ENCODE measurements at regions not wholly inside any gene's neighbourhood (a gene's known extent, or its start where the extent isn't known, plus 50 kb on each side); places are given as distances from the start of the nearest gene placed in this dataset.
"Not testable (repeated sequence)": the region's sequence is repeated elsewhere in the genome, so short reads cannot be mapped to it uniquely, and the experiment has no call there.

DNA sequence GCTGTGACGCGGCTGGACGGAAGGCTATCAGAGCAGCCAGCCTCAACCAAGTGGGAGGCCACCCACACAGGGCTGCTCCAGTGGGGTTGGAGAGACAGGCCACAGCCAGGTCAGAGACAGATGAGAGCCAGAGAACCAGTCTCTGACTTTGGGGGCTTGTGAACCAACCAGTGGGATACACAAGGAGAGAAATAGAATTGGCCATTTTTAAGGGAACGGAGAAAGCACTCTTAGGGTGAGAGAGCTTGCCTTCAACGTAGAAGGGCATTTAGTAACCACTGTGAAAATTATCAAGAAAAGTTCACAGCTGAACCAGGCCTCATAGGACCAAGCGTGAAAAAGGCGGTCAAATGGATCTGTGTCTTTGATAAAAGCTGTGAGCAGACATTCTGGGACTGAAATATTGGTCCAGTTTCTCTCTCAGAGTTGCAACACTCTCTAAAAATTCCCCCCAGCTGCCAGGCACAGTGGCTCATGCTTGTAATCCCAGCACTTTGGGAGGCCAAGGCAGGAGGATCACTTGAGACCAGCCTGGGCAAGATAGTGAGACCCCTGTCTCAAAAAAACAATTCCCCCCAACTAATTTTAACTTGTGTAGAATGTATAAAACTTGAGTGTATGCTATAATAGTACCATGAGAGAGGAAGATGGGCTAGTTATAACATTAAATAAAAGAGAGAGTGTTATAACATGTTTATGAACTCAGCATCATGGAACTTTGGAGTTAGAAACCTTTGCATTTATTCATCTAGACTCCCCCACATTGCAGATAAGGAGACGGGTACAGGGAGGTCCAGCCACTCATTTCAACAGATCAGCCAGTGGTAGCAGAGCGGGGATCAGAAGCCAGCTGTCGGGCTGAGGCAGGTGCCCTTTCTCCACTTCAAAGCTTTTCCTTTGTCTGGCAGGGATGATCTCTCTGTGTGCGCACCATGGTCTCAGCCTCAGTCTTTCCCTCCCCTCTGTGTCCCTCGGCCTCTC, 132.2 kb downstream of the NPIPB11 start:
- H3K27ac Mint-ChIP-seq; H3K9me3 Mint-ChIP-seq; H3K4me3 Mint-ChIP-seq; H3K36me3 Mint-ChIP-seq; DNase-seq (ENCODE audit: low spot score); H3K4me1 Mint-ChIP-seq (ENCODE audit: low read depth in 2 of 2); H3K27me3 Mint-ChIP-seq: not testable (repeated sequence)
- ATAC-seq: peak in 1 of 2 donors; percentile 33

DNA sequence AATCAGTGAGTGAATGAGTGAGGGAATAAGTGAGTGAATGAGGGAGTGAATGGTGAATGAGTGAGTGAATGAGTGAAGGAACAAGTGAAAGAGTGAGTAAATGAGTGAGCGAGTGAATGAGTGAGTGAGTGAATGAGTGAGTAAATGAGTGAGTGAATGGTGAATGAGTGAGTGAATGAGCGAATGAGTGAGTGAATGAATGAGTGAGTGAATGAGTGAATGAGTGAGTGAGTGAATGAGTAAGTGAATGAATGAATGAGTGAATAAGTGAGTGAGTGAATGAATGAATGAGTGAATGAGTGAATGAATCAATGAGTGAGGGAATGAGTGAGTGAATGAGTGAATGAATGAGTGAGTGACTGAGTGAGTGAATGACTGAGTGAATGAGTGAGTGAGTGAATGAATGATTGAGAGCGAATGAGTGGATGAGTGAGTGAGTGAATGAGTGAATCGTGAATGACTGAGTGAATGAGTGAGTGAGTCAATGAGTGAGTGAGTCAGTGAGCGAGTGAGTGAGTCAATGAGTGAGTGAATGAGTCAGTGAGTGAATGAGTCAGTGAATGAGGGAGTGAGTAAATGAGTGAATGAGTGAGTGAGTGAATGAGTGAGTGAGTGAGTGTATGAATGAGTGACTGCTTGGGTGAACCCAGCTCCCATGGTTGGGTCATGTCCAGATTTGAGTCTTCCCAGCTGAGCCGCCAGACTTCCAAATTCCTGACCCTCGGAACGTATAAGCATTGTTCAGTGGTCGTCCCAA, 133.0 kb downstream of the NPIPB11 start:
- H3K27me3 Mint-ChIP-seq; H3K4me3 Mint-ChIP-seq; DNase-seq (ENCODE audit: low spot score); H3K27ac Mint-ChIP-seq; H3K9me3 Mint-ChIP-seq; H3K36me3 Mint-ChIP-seq; H3K4me1 Mint-ChIP-seq (ENCODE audit: low read depth in 2 of 2): not testable (repeated sequence)
- ATAC-seq: peak; percentile 63 to 86

DNA sequence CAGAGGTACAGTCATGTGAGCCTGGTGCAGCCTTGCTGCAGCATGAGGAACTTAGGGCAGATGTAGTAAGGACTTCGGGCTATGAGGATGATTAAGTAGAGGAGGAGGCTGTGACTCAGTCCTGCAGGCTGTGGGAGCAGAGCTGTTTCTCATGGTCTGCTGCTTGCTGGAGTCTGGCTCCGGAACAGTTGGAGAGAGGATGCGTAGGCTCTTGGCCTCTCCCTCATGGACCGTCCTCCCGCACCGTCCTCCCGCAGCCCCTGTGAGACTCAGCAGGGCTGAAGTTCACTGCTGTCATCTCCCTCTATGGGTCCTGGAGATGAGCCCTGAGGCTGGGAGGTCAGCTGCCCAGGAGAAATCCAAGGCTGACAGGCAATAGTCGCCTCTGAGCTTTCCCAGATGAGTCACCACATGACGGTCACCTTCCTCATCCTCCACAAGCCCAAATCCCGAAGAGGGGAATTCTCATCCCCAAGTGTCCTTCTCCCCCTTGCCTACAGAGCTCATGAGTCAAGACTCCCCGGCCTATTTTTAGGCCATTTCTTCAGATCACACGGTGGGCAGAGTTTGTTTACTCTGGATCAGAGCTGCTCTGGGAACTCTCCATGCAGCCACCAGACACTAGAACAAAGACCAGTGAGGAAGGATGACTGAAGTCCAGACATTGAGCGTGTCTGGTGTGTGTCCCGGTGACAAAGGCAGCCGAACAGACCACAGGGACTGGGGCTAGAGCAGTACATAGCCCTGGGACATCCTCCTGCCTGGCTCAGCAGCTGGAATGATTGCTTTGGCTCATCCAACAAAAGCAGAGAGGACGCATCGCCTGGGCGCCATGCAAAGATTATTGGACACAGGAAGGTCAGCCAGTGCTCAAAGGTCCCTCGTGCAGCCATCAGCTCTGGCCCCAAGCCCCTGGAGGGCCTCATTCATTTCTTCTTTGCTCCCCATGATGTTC, 134.5 kb downstream of the NPIPB11 start:
- H3K27ac Mint-ChIP-seq: peak overlapping the region in 1 of 2 donors; percentile 24
- not testable (repeated sequence) for H3K9me3 Mint-ChIP-seq; H3K4me3 Mint-ChIP-seq; ATAC-seq; H3K27me3 Mint-ChIP-seq; H3K4me1 Mint-ChIP-seq (ENCODE audit: low read depth in 2 of 2); H3K36me3 Mint-ChIP-seq; DNase-seq (ENCODE audit: low spot score)

DNA sequence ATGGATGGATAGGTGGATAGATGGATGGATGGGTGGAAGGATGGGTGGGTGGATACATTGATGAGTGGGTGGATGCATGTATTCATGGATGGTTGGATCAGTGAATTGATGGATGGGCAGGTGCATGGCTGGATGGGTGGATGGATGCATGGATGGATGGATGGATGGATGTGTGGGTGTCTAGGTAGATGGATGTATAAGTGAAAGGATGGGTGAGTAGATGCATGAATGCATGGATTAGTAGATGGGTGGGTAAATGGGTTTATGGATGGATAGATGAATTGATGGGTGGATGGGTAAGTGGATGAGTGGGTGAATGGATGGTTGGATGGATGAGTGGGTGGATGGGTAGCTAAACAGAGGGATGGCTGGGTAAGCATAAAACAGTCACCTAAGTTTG, 135.6 kb downstream of the NPIPB11 start:
- H3K36me3 Mint-ChIP-seq; H3K9me3 Mint-ChIP-seq; ATAC-seq; H3K27me3 Mint-ChIP-seq; DNase-seq (ENCODE audit: low spot score); H3K27ac Mint-ChIP-seq; H3K4me3 Mint-ChIP-seq: not testable (repeated sequence)
- peaks cover 12 to 14% of the 10 kb centered on the region in 2 donors for H3K4me1 Mint-ChIP-seq (ENCODE audit: low read depth in 2 of 2)

DNA sequence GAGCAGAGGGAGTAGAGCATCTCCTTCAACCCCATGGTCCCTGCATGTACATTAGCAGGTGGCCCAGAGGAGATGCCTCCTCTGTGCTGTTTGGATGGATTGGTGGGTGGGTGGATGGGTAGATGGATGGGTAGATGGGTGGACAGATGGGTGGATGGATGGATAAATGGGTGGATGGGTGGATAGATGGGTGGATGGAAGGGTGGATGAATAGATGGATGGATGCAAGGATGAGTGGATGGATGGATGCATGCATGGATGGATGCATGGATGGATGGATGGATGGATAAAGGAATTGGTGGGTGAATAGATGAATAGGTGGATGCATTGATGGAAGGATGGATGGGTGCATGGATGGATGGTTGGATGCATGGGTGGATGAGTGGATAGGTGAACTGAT, 136.5 kb downstream of the NPIPB11 start:
- not testable (repeated sequence) for ATAC-seq; H3K9me3 Mint-ChIP-seq; DNase-seq (ENCODE audit: low spot score); H3K4me3 Mint-ChIP-seq; H3K27me3 Mint-ChIP-seq; H3K36me3 Mint-ChIP-seq; H3K27ac Mint-ChIP-seq
- peaks cover 12 to 14% of the 10 kb centered on the region in 2 donors for H3K4me1 Mint-ChIP-seq (ENCODE audit: low read depth in 2 of 2)

DNA sequence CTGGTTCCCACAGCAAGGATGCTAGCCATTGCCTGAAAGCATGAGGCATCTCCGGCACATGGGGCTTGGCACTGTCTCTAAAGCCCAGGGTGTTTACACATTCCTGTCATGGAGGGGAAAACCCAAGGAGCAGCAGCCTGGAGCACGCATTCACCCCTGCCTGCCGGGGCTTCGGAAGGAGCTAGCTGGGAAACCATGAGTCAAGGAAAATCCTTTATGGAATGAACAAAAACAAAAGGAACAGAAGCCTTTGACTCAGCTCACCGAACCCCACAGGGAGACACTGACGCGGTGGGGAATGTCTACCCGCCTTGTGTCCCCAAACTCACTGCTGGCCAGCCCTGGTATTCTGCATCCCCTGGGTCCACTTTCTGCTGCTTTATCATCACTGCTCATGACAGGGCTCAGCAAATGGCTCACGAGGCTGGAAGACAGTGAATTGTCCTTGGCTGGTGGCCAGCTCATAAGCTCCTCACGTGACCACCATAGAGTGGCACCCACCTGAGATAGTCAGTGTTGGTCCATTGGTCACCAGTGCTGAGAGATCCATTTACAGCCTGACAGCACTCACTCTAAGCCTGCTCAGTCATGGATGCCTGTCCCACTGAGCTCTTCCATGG, 137.2 kb downstream of the NPIPB11 start:
- H3K4me3 Mint-ChIP-seq; H3K36me3 Mint-ChIP-seq; ATAC-seq; H3K27ac Mint-ChIP-seq; DNase-seq (ENCODE audit: low spot score); H3K9me3 Mint-ChIP-seq; H3K27me3 Mint-ChIP-seq: not testable (repeated sequence)
- H3K4me1 Mint-ChIP-seq (ENCODE audit: low read depth in 2 of 2): peaks cover 12 to 14% of the 10 kb centered on the region in 2 donors

DNA sequence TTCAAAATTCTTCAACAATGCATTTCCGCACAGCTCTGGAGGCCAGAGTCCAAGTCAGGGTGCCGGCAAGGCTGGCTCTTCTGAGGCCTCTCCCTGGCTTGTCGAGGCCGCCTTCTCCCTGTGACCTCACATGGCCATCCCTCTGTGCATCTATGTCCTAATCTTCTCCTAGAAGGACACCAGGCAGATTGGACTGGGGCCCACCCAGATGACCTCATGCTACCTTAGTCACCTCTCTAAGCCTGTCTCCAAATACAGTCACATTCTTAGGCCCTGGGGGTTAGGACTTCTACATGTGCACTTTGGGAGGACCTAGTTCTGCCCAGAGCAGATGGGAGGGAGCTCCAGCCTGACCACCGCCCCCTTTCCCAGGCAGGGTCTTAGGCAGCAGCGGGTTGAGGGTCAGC, 137.7 kb downstream of the NPIPB11 start:
- peaks cover 12 to 14% of the 10 kb centered on the region in 2 donors for H3K4me1 Mint-ChIP-seq (ENCODE audit: low read depth in 2 of 2)
- not testable (repeated sequence) for H3K36me3 Mint-ChIP-seq; DNase-seq (ENCODE audit: low spot score); H3K27ac Mint-ChIP-seq; ATAC-seq; H3K9me3 Mint-ChIP-seq; H3K4me3 Mint-ChIP-seq; H3K27me3 Mint-ChIP-seq

DNA sequence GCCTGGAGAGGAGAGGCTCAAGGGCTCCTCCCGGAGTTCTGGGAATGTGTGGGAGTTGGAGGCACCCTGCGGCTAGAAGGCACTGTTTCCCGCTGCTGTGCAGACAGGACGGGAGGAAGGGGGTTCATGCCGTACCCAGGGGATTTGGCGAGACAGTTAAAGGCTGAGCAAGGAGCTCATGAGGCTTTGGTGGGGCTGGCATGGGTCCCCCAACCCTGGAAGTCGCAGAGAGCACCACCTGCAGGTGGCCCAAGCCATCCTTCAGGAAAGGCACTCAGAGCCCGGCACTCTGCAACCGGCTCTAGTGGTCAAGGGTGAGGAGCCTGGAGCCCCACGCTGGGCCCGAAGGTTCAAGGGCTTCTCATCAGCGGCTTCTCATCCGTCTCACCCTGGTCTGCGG, 138.2 kb downstream of the NPIPB11 start:
- H3K27me3 Mint-ChIP-seq; H3K9me3 Mint-ChIP-seq; DNase-seq (ENCODE audit: low spot score); H3K36me3 Mint-ChIP-seq; ATAC-seq; H3K4me3 Mint-ChIP-seq; H3K27ac Mint-ChIP-seq: not testable (repeated sequence)
- peaks cover 12 to 14% of the 10 kb centered on the region in 2 donors for H3K4me1 Mint-ChIP-seq (ENCODE audit: low read depth in 2 of 2)

DNA sequence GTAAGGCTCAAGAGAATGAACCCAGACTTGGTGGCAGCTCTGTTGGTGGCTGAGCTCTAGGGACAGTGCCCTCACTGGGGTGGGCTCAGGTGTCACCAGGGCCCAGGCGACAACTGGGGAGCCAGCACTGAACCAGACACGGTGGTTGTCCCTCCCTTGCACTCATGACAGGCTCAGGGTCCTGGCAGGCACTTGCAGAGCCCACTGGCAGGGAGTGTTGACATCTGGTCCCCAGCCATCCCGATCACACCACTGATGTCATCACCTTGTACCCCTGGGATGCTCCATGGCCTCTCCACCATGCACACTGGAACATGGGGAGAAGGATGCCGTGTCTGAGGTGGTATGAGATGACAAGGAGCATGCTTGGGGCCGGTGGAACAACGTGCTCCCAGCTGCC, 138.6 kb downstream of the NPIPB11 start:
- not testable (repeated sequence) for H3K4me3 Mint-ChIP-seq; H3K27me3 Mint-ChIP-seq; ATAC-seq; H3K36me3 Mint-ChIP-seq; H3K9me3 Mint-ChIP-seq; H3K27ac Mint-ChIP-seq; DNase-seq (ENCODE audit: low spot score)
- peaks cover 12 to 14% of the 10 kb centered on the region in 2 donors for H3K4me1 Mint-ChIP-seq (ENCODE audit: low read depth in 2 of 2)

DNA sequence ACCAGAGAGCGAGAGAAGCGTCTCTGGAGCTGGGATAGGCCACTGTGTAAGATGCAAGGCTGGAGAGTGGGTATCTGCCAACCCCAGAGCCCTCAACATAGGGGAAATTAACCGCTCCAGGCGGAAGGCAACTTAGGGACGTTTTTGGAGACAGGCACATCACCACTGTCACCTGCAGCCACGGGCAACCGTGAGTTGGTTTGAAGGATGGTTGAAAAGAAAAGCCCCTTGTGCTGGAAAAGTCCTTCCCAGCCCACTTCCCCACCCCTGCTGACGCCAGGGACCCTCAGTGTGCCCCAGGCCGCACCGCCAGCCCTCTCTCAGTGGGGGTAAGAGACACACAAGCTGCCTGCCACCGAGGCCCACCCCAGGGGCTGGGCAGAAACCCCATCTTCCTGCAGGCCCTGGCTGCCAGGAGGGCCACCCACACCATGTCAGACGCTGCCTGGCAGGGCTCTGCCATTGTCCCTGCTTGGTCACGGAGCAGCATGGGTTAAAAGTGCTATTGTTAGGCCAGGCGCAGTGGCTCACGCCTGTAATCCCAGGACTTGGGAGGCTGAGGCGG, 139.4 kb downstream of the NPIPB11 start:
- not testable (repeated sequence) for H3K27me3 Mint-ChIP-seq; H3K36me3 Mint-ChIP-seq; H3K27ac Mint-ChIP-seq; ATAC-seq; DNase-seq (ENCODE audit: low spot score); H3K9me3 Mint-ChIP-seq
- H3K4me3 Mint-ChIP-seq: peak overlapping the region; percentile 14
- H3K4me1 Mint-ChIP-seq (ENCODE audit: low read depth in 2 of 2): peaks cover 12 to 14% of the 10 kb centered on the region in 2 donors

DNA sequence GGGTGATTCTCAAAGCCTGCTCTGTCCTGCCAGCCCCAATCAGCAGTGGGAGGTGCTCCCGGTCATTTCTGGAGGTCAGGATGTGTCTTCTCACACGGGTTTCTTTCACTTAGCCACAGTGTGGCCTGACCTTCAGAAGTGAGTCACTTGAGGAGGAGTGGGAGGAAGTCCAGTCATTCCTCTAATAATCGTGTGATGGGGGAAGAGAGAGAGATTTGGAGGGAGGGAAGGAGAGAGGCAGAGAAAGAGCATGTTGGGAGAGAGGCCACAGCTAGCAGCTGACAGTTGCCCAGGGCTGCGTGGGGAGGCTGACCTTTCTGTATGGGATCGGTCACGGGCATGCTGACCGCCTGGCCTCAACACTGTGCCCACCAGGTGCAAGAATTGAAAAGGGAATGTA, 139.9 kb downstream of the NPIPB11 start:
- H3K36me3 Mint-ChIP-seq; H3K27ac Mint-ChIP-seq; H3K9me3 Mint-ChIP-seq; H3K27me3 Mint-ChIP-seq; DNase-seq (ENCODE audit: low spot score): not testable (repeated sequence)
- peak; percentile 70 to 79 for ATAC-seq
- Mint-ChIP-seq H3K4me3 (peak overlapping the region; percentile 14), H3K4me1 (ENCODE audit: low read depth in 2 of 2) (peaks cover 12 to 14% of the 10 kb centered on the region in 2 donors)

DNA sequence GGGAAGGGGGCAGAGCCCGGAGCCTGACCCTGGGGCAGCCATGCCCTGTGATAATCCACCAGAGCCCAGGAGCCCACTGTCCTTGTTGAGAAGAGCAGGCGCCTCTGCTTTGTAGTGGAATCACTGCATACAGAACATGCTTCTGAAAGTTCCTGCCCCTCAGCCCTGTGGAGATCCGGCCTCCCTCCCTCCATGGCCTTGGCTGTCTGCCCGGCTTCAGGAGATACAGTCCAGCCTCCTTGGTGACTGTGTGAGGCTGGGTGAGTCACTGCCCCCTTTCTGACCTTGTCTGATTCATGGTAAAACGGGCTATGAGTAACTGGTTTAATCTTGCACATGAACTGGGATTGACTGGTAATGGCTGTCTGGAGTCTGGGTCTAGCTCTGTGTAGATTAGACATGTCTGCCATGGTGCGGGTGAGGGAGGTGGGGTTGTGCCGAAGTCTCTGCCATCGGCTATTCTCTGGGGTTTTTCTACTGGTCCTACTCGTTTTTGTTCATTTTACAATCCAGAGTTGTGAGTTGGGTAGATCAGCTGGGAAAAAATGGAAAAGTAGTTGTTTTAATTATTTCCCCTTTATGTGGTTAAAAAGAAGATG, 141.2 kb downstream of the NPIPB11 start:
- DNase-seq (ENCODE audit: low spot score); H3K4me3 Mint-ChIP-seq; H3K27me3 Mint-ChIP-seq; H3K9me3 Mint-ChIP-seq; H3K36me3 Mint-ChIP-seq; H3K27ac Mint-ChIP-seq; H3K4me1 Mint-ChIP-seq (ENCODE audit: low read depth in 2 of 2): not testable (repeated sequence)
- peak; percentile 78 to 88 for ATAC-seq
